Fibroblast of skin of left quadriceps (primary cell): ENCODE measurements at regions not wholly inside any gene's neighbourhood (a gene's known extent, or its start where the extent isn't known, plus 50 kb on each side); places are given as distances from the start of the nearest gene placed in this dataset.
"Not testable (repeated sequence)": the region's sequence is repeated elsewhere in the genome, so short reads cannot be mapped to it uniquely, and the experiment has no call there.

Source experiments
- DNase-seq, 2 experiments: peaks; one replicate each; pipeline ENCODE4 v3.0.0-alpha.2; 2013; ENCODE audit warnings: low read depth in 2 of 2

GRCh38 chr16:29130131-29130711, 145.4 kb downstream of the LAT start:
- not testable (repeated sequence) for DNase-seq

DNA sequence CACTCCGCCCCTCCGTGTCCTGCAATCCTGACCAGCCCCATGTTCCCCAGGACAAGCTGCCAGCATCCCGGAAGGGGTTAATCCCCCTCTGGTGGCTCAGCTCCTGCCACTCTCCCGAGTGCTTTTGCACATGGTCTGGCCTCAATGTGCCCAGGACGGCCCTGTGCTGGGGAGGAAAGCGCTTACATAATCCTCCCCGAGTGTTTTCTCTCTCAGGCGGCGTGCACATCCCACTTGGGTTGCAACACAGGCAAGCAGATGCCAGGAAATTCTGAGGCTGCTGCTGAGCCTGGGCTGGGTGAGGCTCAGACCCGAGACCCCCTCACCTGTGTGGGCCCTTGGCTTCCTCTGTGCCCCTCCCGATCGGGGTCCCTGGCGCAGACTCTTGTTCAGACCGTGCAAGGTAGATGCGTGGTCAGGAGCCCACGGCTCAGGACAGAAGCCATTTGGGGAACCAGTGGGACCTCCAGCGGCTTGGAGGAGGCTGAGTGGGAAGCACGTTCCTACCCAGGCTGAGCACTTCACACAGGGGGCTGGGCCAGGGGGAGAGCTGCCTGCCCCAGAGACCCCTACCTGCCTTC, 144.7 kb downstream of the LAT start:
- DNase-seq = not testable (repeated sequence)

DNA sequence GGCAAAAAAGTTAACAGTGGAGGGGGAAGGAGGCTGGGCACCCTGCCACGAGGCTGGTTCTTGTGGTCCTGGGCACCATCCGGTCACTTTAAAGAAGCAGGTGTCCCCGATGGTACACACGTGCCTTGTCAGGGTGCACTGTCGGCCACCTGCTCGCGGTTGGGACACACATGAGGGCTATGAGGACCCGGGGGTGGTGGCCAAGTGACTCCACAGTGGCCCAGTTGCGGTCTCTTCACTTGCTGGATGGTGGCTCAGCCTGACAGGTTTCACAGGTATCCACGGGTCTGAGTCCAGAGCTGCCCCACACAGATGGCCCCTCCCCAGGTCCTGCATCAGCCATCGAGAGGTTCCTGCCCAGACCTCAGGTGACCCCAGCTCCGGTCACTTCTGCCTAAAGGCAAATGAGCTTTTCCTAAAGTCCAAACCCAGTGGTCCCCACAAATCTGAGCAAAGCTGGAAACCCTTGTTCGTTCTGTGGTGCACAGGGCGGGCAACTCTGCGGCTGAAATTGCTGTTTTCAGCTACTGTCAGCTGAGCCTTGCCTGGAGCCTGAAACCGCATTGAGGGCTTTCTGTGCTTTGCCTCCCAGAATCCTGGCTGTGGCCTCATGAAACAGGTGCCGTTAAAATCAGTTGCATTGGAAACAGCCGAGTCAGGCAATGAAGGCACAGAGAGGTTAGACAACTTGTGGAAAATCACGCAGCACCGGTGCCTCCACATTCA, 144.0 kb downstream of the LAT start:
- DNase-seq = not testable (repeated sequence)

GRCh38 chr16:29127806-29128420, 143.1 kb downstream of the LAT start:
- DNase-seq = not testable (repeated sequence)

DNA sequence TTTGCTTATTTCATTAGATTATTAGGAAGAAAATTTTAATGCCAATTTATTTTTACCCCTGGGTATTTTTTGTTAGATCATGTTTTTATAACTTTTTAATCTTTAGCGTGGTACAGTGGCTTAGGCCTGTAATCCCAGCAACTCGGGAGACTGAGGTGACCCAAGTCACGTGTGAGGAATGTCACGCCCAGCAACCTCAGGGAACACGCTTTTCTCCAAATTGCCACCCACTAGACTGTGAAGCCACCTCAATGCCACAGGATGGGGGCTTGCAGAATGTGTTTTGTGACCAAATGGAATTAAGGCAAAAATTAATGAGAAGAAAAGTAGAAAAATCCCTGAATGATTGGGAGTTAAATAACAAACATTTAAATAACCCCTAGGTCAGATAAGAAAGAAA, 141.8 kb downstream of the LAT start:
- DNase-seq = no peak

DNA sequence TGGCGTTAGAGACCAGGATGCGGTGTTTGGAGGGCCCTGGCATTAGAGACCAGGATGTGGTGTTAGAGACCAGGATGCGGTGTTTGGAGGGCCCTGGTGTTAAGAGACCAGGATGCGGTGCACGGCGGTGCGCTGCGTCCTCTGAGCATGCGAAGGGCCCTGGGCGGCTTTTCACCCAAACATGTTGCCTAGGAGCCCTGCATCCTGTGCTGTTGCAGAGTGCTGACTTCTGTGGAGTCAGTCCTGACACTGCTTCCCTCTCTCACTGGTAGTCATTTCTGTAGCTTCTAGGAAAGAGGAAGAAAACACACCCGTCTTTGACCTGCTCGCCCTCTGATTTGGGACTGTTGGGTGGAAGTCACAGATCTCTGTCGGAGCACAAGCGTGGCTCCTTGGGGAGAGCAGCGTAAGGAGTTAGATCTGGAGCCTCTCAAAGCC, 141.2 kb downstream of the LAT start:
- DNase-seq = no peak

- no peak for DNase-seq
These were observed 140.0 kb downstream of the LAT start for GRCh38 chr16:29124828-29125227.

GRCh38 chr16:29124162-29124561, 139.3 kb downstream of the LAT start:
- DNase-seq = not testable (repeated sequence)

GRCh38 chr16:29120680-29121079, 135.8 kb downstream of the LAT start:
- not testable (repeated sequence) for DNase-seq

GRCh38 chr16:29118301-29118957, 133.6 kb downstream of the LAT start:
- DNase-seq = not testable (repeated sequence)

- no peak for DNase-seq
These were observed 132.8 kb downstream of the LAT start for GRCh38 chr16:29117631-29118030.

- DNase-seq = no peak
These were observed 132.1 kb downstream of the LAT start for GRCh38 chr16:29116980-29117379.

DNA sequence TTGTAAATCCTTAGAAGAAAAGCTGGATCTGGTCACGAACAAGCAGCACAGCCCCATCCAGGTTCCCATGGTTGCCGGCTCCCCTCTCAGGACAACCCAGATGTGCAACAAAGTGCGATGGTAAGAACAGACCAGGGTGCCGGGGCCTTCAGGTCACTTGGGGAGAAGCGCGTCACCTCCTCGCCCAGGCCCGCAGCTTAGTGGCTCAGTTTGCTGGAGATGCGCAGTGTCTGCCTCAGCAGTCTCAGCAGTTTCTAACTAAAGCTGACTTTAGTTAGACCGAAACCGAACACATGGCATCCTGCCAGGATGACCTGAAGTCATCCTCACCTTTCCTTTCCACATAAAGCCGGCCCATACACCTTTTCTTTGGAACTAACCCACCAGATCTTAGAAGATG, 131.4 kb downstream of the LAT start:
- not testable (repeated sequence) for DNase-seq

GRCh38 chr16:29115802-29116141, 130.9 kb downstream of the LAT start:
- DNase-seq = not testable (repeated sequence)

DNA sequence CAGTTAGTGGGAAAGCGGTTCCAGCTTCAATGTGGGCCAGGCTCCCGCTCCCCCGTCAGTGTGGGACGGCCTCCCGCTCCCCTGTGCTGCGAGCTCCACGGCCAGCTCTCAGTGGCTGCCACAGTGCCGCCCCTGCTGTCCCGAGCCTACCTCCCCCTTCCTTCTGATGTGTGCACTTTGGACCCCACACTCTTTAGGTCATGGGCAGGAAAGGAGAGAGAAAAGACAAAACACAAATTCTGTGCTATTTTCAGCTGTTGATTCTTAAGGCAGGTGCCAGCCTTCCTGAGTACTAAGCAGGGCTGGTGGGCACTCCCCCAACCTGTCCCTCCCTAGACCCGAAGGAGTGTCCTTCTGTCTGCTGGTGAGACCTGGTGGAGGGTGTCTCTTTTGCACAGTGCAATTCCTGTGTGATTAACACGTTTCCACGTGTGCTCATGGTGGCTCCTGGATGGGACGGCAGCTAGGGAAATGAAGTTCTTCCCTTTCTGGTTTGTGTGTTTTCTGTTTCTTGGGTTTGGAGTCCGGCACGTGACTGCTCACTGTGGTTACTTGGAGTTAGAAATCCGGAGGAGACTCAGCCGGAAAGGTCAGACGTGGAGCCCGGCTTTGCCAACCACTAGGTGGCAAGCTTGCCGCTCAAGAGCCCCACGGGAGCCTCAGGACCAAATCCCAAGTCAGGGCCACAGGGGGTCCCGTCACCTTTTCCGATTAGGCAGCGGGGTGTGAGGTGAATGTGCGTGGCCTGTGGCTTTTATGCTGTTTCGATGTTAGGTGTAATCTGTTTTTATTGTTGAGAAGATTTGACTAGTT, 130.3 kb downstream of the LAT start:
- DNase-seq = peak; percentile 11 to 15

- no peak for DNase-seq
These were observed 129.7 kb downstream of the LAT start for GRCh38 chr16:29114574-29114973.

- not testable (repeated sequence) for DNase-seq
These were observed 128.6 kb downstream of the LAT start for GRCh38 chr16:29113446-29113845.

GRCh38 chr16:29112755-29113347, 128.0 kb downstream of the LAT start:
- DNase-seq = no peak

GRCh38 chr16:29111901-29112680, 127.2 kb downstream of the LAT start:
- not testable (repeated sequence) for DNase-seq

DNA sequence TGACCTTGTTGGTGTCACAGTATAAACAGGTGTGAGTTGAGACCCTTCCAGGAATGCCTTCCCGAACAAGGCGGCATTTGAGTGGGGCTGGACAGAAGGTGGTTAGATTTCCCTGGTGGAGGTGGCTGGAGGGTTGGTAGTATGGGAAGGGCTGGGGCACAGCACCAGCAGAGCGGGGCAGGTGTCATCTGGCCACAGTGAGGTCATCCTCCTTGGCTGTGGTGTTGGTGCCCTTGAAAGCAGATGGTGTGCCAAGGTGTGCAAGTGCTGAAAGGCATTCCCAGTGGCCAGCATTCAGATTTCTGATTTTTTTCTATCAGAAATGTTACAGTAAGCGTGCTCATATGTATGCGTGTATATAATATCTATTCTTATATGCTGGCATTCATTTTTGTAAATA, 126.6 kb downstream of the LAT start:
- DNase-seq = no peak
